ENCODE measurements at regions not wholly inside any gene's neighbourhood (a gene's known extent, or its start where the extent isn't known, plus 50 kb on each side); places are given as distances from the start of the nearest gene placed in this dataset.

DNA sequence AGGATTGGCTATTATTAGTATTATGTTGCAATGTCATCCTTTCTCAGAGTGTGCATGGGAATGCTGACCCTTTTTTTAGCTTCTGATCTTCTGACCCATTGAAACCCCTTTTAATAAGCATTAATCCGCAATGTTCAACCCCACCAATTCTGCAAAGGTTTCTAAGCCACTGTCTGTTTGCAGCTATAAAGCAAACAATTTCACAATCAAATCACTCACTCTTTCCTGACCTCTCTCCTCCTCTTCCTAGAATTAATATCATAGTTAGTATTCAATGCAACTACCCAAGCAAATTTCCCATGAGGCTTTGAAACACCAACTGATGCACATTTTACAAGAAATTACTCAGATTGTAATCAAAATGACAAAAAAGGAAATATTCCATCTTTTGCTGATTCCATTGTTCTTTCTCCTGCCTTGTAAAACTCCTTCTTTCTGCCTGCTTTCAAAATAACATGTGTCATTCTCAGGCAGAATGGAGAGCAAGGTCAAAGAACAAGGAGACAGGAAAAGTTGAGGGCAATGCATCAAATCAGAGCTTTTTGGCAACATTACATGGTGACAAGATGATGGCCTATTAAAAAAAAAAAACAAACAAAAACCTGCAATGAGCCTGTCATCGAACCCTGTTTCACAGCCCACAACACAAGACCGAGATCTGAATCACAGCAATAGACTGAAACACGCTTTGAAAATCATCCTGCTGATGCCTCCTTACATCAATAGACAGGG lies 253.2 kb upstream of the AR start:
- no peak overlapping the region for H3K9ac ChIP-seq (ENCODE audit: low read depth in 1 of 2, low read length in 2 of 2)
- H3K4me3 ChIP-seq (ENCODE audit: low read depth in 1 of 3, low read length in 3 of 3) = no peak overlapping the region
- no peaks in the 10 kb centered on the region for H3K27me3 ChIP-seq (ENCODE audit: control insufficient read depth in 4 of 4, insufficient read depth in 4 of 4, low read length in 3 of 4)
- H3K4me1 ChIP-seq (ENCODE audit: control insufficient read depth in 4 of 4, insufficient read depth in 4 of 4, low read length in 3 of 4) = peaks cover 0 to 21% (median 7%) of the 10 kb centered on the region in 4 donors
- no peaks in the 10 kb centered on the region for H3K36me3 ChIP-seq (ENCODE audit: control insufficient read depth in 4 of 4, insufficient read depth in 3 of 4, low read depth in 1 of 4, low read length in 3 of 4)
- H3K9me3 ChIP-seq (ENCODE audit: control insufficient read depth in 4 of 4, low read length in 3 of 4) = no peaks in the 10 kb centered on the region
- TF ChIP-seq JUND (IDR thresholded peaks at IDR 0.05) (peak in 1 of 2 donors; percentile 30), RAD21 (IDR thresholded peaks at IDR 0.05) (peak in 1 of 2 donors; percentile 14), FOXA2 (IDR thresholded peaks at IDR 0.05) (no peak), HNF4A (conservative IDR thresholded peaks at IDR 0.05) (peak; percentile 24 to 51), FOXA1 (IDR thresholded peaks at IDR 0.05) (no peak), YY1 (IDR thresholded peaks at IDR 0.05) (peak; percentile 15), GABPA (IDR thresholded peaks at IDR 0.05 in 1 of 2, conservative IDR thresholded peaks at IDR 0.05 in 1 of 2) (no peak), EGR1 (IDR thresholded peaks at IDR 0.05; ENCODE audit: low read depth in 2 of 2) (no peak), RXRA (IDR thresholded peaks at IDR 0.05) (peak; percentile 34 to 51), REST (IDR thresholded peaks at IDR 0.05) (no peak), NR2F2 (IDR thresholded peaks at IDR 0.05) (no peak), SP1 (IDR thresholded peaks at IDR 0.05) (no peak), CTCF (IDR thresholded peaks at IDR 0.05; ENCODE audit: low read depth, low read length, missing input control) (no peak), HNF4G (IDR thresholded peaks at IDR 0.05) (no peak), TAF1 (conservative IDR thresholded peaks at IDR 0.05) (no peak), MAX (IDR thresholded peaks at IDR 0.05) (no peak)
- TF ChIP-seq, protein P1, sequence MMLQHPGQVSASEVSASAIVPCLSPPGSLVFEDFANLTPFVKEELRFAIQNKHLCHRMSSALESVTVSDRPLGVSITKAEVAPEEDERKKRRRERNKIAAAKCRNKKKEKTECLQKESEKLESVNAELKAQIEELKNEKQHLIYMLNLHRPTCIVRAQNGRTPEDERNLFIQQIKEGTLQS (IDR thresholded peaks at IDR 0.05) = no peak
- TF ChIP-seq, protein P2, sequence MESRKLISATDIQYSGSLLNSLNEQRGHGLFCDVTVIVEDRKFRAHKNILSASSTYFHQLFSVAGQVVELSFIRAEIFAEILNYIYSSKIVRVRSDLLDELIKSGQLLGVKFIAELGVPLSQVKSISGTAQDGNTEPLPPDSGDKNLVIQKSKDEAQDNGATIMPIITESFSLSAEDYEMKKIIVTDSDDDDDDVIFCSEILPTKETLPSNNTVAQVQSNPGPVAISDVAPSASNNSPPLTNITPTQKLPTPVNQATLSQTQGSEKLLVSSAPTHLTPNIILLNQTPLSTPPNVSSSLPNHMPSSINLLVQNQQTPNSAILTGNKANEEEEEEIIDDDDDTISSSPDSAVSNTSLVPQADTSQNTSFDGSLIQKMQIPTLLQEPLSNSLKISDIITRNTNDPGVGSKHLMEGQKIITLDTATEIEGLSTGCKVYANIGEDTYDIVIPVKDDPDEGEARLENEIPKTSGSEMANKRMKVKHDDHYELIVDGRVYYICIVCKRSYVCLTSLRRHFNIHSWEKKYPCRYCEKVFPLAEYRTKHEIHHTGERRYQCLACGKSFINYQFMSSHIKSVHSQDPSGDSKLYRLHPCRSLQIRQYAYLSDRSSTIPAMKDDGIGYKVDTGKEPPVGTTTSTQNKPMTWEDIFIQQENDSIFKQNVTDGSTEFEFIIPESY (IDR thresholded peaks at IDR 0.05) = no peak
- H3K27ac ChIP-seq (ENCODE audit: low read depth in 1 of 2, low read length in 2 of 2) = no peak overlapping the region
- WGBS = 22% methylated on average over 4 of the region's 4 CpGs
- DNase-seq (ENCODE audit: low spot score) = no peak
